K562 (cell line): ENCODE measurements at regions not wholly inside any gene's neighbourhood (a gene's known extent, or its start where the extent isn't known, plus 50 kb on each side); places are given as distances from the start of the nearest gene placed in this dataset.

Experiments used
- CBFA2T3 ChIP-seq: fragments of 450-650 bp; IDR thresholded peaks from 2 replicates; pipeline ENCODE4 v1.6.1; 2017
- CEBPG ChIP-seq, 3 experiments: fragments of 200-800 bp in 1 of 3; sonication (Bioruptor generic) in 1 of 3; sonication (generic) in 1 of 3; formaldehyde crosslinking in 1 of 3; IDR thresholded peaks in 2 of 3; conservative IDR thresholded peaks in 1 of 3; 2 replicates each; pipeline versions ENCODE4 v1.6.1 to v1.8.0; 2016 to 2022; ENCODE audit warnings: missing compliant biosample characterization in 2 of 3, missing genetic modification characterization in 2 of 3, mild to moderate bottlenecking in 1 of 3, missing genetic modification reagents in 1 of 3
- CEBPZ ChIP-seq: fragments of 150-350 bp; IDR thresholded peaks from 2 replicates; pipeline ENCODE4 v1.6.1; 2014; ENCODE audit warnings: low read depth, mild to moderate bottlenecking, low read length, borderline replicate concordance
- MLX ChIP-seq, 2 experiments: fragments of 450-650 bp in 1 of 2; sonication (generic) in 1 of 2; formaldehyde crosslinking; conservative IDR thresholded peaks; 2 replicates each; pipeline versions ENCODE4 v1.4.0 to v1.8.1; 2020 to 2022; ENCODE audit warnings: mild to moderate bottlenecking in 1 of 2, missing genetic modification reagents in 1 of 2
- NFE2 ChIP-seq: IDR thresholded peaks from 2 replicates; pipeline ENCODE4 v1.6.1; 2014; ENCODE audit warnings: antibody characterized with exemption, low read depth
- NR4A1 ChIP-seq, 2 experiments: fragments of 250-450 bp in 1 of 2; fragments of 450-650 bp in 1 of 2; sonication (Bioruptor Pico) in 1 of 2; IDR thresholded peaks; 2 replicates each; pipeline versions ENCODE4 v1.4.0 to v1.6.1; 2016 to 2020; ENCODE audit warnings: mild to moderate bottlenecking in 2 of 2, missing compliant biosample characterization in 1 of 2, missing genetic modification characterization in 1 of 2, moderate library complexity in 1 of 2
- PHF8 ChIP-seq: fragments of 200-600 bp; sonication (generic); IDR thresholded peaks from 2 replicates; pipeline ENCODE4 v1.6.1; 2012; ENCODE audit warnings: mixed run types, mild to moderate bottlenecking, inconsistent platforms, low read length, moderate library complexity, borderline replicate concordance
- STAT6 ChIP-seq: sonication (generic); formaldehyde crosslinking; IDR thresholded peaks from 2 replicates; pipeline ENCODE4 v1.8.1; 2023; ENCODE audit warnings: mild to moderate bottlenecking, missing genetic modification reagents
- TF ChIP-seq, protein P1 (sequence below), 2 experiments: fragments of 450-650 bp; IDR thresholded peaks; 2 replicates each; pipeline ENCODE4 v1.6.1; 2016; ENCODE audit warnings: mild to moderate bottlenecking in 2 of 2, borderline replicate concordance in 1 of 2, low read depth in 1 of 2, moderate library complexity in 1 of 2

GRCh38 chr6:15089569-15090144 is 156.2 kb upstream of the JARID2 start (continued):
- TF ChIP-seq CEBPZ (no peak), PHF8 (peak; percentile 53; the same call in 1 of the 2 replicates), CEBPG (CRISPR knock-in tag; IDR thresholded peaks at IDR 0.05) (peak; percentile 64), CEBPG (tag; conservative IDR thresholded peaks at IDR 0.05 in 1 of 2, IDR thresholded peaks at IDR 0.05 in 1 of 2) (peak; percentile 67 to 71; a peak in 3 of 4 replicates), CBFA2T3 (peak; percentile 83), NR4A1 (CRISPR knock-in tag; IDR thresholded peaks at IDR 0.05) (peak; percentile 48; the same call in 1 of the 2 replicates), NR4A1 (tag; IDR thresholded peaks at IDR 0.05) (peak; percentile 73; the same call in 1 of the 2 replicates), NFE2 (0 out of 2 replicates have a peak, but pooled peaks have one; percentile 13), STAT6 (no peak), MLX (CRISPR knock-in tag; conservative IDR thresholded peaks at IDR 0.05) (no peak)
- TF ChIP-seq, protein P1, sequence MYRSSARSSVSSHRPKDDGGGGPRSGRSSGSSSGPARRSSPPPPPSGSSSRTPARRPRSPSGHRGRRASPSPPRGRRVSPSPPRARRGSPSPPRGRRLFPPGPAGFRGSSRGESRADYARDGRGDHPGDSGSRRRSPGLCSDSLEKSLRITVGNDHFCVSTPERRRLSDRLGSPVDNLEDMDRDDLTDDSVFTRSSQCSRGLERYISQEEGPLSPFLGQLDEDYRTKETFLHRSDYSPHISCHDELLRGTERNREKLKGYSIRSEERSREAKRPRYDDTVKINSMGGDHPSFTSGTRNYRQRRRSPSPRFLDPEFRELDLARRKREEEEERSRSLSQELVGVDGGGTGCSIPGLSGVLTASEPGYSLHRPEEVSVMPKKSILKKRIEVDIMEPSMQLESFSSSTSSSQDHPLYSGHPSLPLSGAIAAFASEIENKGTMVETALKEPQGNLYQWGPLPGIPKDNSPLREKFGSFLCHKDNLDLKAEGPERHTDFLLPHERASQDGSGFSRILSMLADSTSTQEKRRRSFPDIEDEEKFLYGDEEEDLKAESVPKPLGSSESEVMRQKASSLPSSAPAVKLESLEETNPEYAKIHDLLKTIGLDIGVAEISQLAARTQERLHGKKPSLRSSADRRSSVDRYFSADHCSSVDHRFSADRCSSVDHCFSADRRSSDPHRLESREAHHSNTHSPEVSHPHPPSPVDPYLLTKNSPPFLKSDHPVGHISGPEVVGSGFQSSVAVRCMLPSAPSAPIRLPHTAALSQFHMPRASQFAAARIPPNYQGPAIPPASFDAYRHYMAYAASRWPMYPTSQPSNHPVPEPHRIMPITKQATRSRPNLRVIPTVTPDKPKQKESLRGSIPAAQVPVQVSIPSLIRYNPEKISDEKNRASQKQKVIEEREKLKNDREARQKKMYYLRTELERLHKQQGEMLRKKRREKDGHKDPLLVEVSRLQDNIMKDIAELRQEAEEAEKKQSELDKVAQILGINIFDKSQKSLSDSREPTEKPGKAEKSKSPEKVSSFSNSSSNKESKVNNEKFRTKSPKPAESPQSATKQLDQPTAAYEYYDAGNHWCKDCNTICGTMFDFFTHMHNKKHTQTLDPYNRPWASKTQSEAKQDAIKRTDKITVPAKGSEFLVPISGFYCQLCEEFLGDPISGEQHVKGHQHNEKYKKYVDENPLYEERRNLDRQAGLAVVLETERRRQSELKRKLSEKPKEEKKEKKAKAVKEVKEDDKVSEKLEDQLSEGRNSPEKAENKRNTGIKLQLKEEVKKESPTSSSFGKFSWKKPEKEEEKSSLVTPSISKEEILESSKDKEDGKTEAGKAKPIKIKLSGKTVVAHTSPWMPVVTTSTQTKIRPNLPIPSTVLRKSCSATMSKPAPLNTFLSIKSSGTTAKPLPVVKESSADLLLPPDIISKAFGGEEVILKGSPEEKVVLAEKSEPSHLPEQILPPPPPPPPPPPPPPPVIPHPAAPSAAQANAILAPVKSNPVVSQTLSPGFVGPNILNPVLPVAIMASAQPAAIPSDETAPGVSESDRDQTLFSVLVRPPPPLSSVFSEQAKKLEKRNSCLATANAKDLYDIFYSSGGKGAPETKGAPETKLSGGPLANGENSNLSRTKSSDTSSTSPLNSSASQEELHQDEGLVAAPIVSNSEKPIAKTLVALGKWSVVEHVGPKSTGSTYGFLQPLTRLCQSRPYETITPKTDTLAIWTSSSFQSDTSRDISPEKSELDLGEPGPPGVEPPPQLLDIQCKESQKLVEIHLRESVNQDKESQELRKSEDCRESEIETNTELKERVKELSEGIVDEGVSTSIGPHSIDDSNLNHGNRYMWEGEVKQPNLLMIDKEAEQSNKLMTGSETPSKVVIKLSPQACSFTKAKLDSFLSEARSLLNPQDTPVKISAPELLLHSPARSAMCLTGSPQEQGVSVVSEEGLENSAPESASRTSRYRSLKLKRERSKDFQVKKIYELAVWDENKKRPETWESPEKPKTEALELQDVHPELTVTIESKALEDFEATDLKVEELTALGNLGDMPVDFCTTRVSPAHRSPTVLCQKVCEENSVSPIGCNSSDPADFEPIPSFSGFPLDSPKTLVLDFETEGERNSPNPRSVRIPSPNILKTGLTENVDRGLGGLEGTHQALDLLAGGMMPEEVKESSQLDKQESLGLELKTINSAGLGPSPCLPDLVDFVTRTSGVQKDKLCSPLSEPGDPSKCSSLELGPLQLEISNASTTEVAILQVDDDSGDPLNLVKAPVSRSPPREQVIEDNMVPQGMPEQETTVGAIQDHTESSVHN (IDR thresholded peaks at IDR 0.05; ENCODE audit: borderline replicate concordance in 1 of 2, low read depth in 1 of 2), result peak in 1 of 2 experiments; percentile 67; a peak in 1 of 4 replicates
